GM12891 (cell line): ENCODE measurements at regions not wholly inside any gene's neighbourhood (a gene's known extent, or its start where the extent isn't known, plus 50 kb on each side); places are given as distances from the start of the nearest gene placed in this dataset.

ENCODE experiments used
- POLR2A ChIP-seq: IDR thresholded peaks from 2 replicates; pipeline ENCODE4 v1.6.1; 2011; ENCODE audit warnings: low read depth, low read length, control low read depth
- POLR2AphosphoS5 ChIP-seq: IDR thresholded peaks from 2 replicates; pipeline ENCODE4 v1.6.1; 2011; ENCODE audit warnings: low read depth, low read length, control low read depth
- TAF1 ChIP-seq: IDR thresholded peaks from 2 replicates; pipeline ENCODE4 v1.6.1; 2011; ENCODE audit warnings: low read depth, low read length, control low read depth

DNA sequence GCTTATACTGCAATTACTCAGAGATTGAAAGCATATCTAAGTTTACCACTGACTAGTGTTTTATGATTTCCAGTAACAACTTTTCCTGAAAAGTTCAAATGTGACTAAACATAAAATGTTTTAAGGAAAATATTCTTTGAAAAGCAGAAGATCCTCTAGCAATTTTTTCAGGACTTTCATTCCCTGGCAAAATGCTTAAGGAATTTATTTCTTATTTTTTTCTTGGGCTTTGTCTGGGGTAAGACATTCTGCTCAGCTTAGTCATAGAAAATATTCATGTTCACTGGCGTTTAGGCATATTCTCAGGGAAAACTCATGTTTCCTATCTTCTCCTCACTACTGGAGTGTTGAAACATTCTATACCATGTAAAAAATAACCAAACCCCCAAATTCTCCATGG is 235.3 kb upstream of the CEP162 start:
- no peak for TF ChIP-seq POLR2A
- no peak for TF ChIP-seq TAF1
- no peak for TF ChIP-seq POLR2AphosphoS5
